SK-N-SH (cell line): ENCODE measurements at regions not wholly inside any gene's neighbourhood (a gene's known extent, or its start where the extent isn't known, plus 50 kb on each side); places are given as distances from the start of the nearest gene placed in this dataset.

ENCODE experiments used
- CTCF ChIA-PET: fragments of 300-600, 350-600 bp; formaldehyde crosslinking; extraction: SDS; loops from one replicate; lab custom pipeline; 2021; lab: Yijun Ruan, JAX
- POLR2A ChIA-PET: fragments of 350-600 bp; sonication (Branson Sonifier 250); formaldehyde crosslinking; extraction: SDS; loops from one replicate; lab custom pipeline; 2020; ENCODE audit warnings: antibody characterized with exemption, inconsistent platforms; lab: Yijun Ruan, JAX
- DNase-seq: peaks from one replicate; pipeline ENCODE4 v3.0.0; 2012
- H2AFZ ChIP-seq: fragments of 200-600 bp; sonication (generic); 2 replicates; pipeline ENCODE4 v1.8.1; 2016; ENCODE audit warnings: antibody characterized with exemption, mild to moderate bottlenecking, low read depth
- H3F3A ChIP-seq: fragments of 200-600 bp; sonication (generic); replicated peaks from 2 replicates; pipeline ENCODE3; 2016; ENCODE audit warnings: antibody characterized with exemption, mild to moderate bottlenecking; ENCODE audit not compliant: insufficient read depth
- H3K27ac ChIP-seq, 2 experiments: fragments of 200-500 bp in 1 of 2; fragments of 200-600 bp in 1 of 2; sonication (Bioruptor generic) in 1 of 2; sonication (generic), shearing (Covaris generic) in 1 of 2; 2 replicates each; pipeline versions ENCODE4 v1.5.1 to v1.6.1; 2014 to 2016; ENCODE audit warnings: low read depth in 2 of 2, inconsistent platforms in 1 of 2, low read length in 1 of 2, mild to moderate bottlenecking in 1 of 2, mixed read lengths in 1 of 2
- H3K27me3 ChIP-seq: fragments of 200-600 bp; sonication (generic), shearing (Covaris generic); 2 replicates; pipeline ENCODE4 v1.6.1; 2016; ENCODE audit warnings: mixed run types; ENCODE audit not compliant: insufficient read depth
- H3K36me3 ChIP-seq, 2 experiments: fragments of 200-500 bp in 1 of 2; fragments of 200-600 bp in 1 of 2; sonication (Bioruptor generic) in 1 of 2; sonication (generic) in 1 of 2; replicated peaks in 1 of 2; 2 replicates each; pipeline versions ENCODE3 to v1.5.1; 2014 to 2016; ENCODE audit warnings: low read length in 1 of 2, mild to moderate bottlenecking in 1 of 2; ENCODE audit not compliant: insufficient read depth in 2 of 2, control insufficient read depth in 1 of 2
- H3K4me1 ChIP-seq, 2 experiments: fragments of 200-500 bp in 1 of 2; fragments of 200-600 bp in 1 of 2; sonication (Bioruptor generic) in 1 of 2; sonication (generic), shearing (Covaris generic) in 1 of 2; 2 replicates each; pipeline versions ENCODE4 v1.5.1 to v1.6.1; 2014 to 2016; ENCODE audit warnings: low read depth in 1 of 2, low read length in 1 of 2, mixed run types in 1 of 2; ENCODE audit not compliant: insufficient read depth in 2 of 2, control insufficient read depth in 1 of 2
- H3K4me2 ChIP-seq: fragments of 200-600 bp; sonication (generic), shearing (Covaris generic); 2 replicates; pipeline ENCODE4 v1.6.1; 2017; ENCODE audit warnings: mixed run types
- H3K4me3 ChIP-seq, 2 experiments: fragments of 200-500 bp in 1 of 2; fragments of 200-600 bp in 1 of 2; sonication (Bioruptor generic) in 1 of 2; sonication (generic), shearing (Covaris generic) in 1 of 2; 2 replicates each; pipeline versions ENCODE4 v1.5.1 to v1.8.1; 2014 to 2016; ENCODE audit warnings: low read depth in 2 of 2, inconsistent platforms in 1 of 2, low read length in 1 of 2, mild to moderate bottlenecking in 1 of 2, mixed read lengths in 1 of 2, moderate library complexity in 1 of 2
- H3K79me2 ChIP-seq: fragments of 200-600 bp; sonication (generic); 2 replicates; pipeline ENCODE4 v1.8.1; 2017; ENCODE audit warnings: mild to moderate bottlenecking; ENCODE audit not compliant: insufficient read depth
- H3K9ac ChIP-seq: fragments of 200-600 bp; sonication (generic); 2 replicates; pipeline ENCODE4 v1.6.1; 2017; ENCODE audit warnings: mixed run types
- H3K9me2 ChIP-seq: fragments of 200-600 bp; sonication (generic); 2 replicates; pipeline ENCODE4 v1.6.1; 2017; ENCODE audit warnings: mixed run types
- H3K9me3 ChIP-seq: fragments of 200-600 bp; sonication (generic); 2 replicates; pipeline ENCODE4 v1.6.1; 2017; ENCODE audit warnings: mixed run types, mild to moderate bottlenecking, moderate library complexity
- H4K20me1 ChIP-seq: fragments of 200-600 bp; sonication (generic); 2 replicates; pipeline ENCODE4 v1.6.1; 2017; ENCODE audit warnings: mild to moderate bottlenecking, mixed run types; ENCODE audit not compliant: insufficient read depth
- ELF1 ChIP-seq: IDR thresholded peaks from 2 replicates; pipeline ENCODE4 v1.4.0; 2012
- EP300 ChIP-seq, 2 experiments: IDR thresholded peaks; 2 replicates each; pipeline versions ENCODE4 v1.4.0 to v1.6.1; 2012; ENCODE audit warnings: borderline replicate concordance in 1 of 2, low read depth in 1 of 2, low read length in 1 of 2
- EZH2phosphoT487 ChIP-seq: fragments of 200-600 bp; sonication (generic); IDR thresholded peaks from 2 replicates; pipeline ENCODE4 v1.6.1; 2017; ENCODE audit warnings: low read depth, mixed run types, mild to moderate bottlenecking, antibody characterized with exemption, moderate library complexity, borderline replicate concordance
- FOSL2 ChIP-seq: IDR thresholded peaks from 2 replicates; pipeline ENCODE4 v1.4.0; 2012; ENCODE audit warnings: low read depth, mild to moderate bottlenecking, moderate library complexity, borderline replicate concordance
- FOXM1 ChIP-seq: IDR thresholded peaks from 2 replicates; pipeline ENCODE4 v1.4.0; 2012; ENCODE audit warnings: low read depth, mild to moderate bottlenecking
- GABPA ChIP-seq: IDR thresholded peaks from 2 replicates; pipeline ENCODE4 v1.4.0; 2012; ENCODE audit warnings: low read depth, mild to moderate bottlenecking
- GATA2 ChIP-seq: sonication (generic); formaldehyde crosslinking; IDR thresholded peaks from 2 replicates; pipeline ENCODE4 v1.5.0; 2020; ENCODE audit warnings: mild to moderate bottlenecking, missing genetic modification reagents
- JUND ChIP-seq: IDR thresholded peaks from 2 replicates; pipeline ENCODE4 v1.4.0; 2012
- MXI1 ChIP-seq: IDR thresholded peaks from 2 replicates; pipeline ENCODE4 v1.6.1; 2012; ENCODE audit warnings: mild to moderate bottlenecking, low read depth, low read length, improper control_type of control experiment
- NRF1 ChIP-seq: IDR thresholded peaks from 2 replicates; pipeline ENCODE4 v1.6.1; 2012; ENCODE audit warnings: low read depth, mild to moderate bottlenecking, low read length
- RCOR1 ChIP-seq: fragments of 150-350 bp; IDR thresholded peaks from 2 replicates; pipeline ENCODE4 v1.6.1; 2017; ENCODE audit warnings: antibody characterized with exemption, low read length
- SIN3A ChIP-seq: IDR thresholded peaks from 2 replicates; pipeline ENCODE4 v1.6.1; 2012; ENCODE audit warnings: low read depth, mild to moderate bottlenecking, low read length, moderate library complexity, borderline replicate concordance
- TAF1 ChIP-seq: IDR thresholded peaks from 2 replicates; pipeline ENCODE4 v1.6.1; 2012; ENCODE audit warnings: low read depth, mild to moderate bottlenecking, low read length, moderate library complexity, borderline replicate concordance
- YY1 ChIP-seq: IDR thresholded peaks from 2 replicates; pipeline ENCODE4 v1.4.0; 2012; ENCODE audit warnings: low read depth, mild to moderate bottlenecking
- WGBS: methylation state at CpG from one replicate; pipeline ENCODE4 v1.1.6; 2017; ENCODE audit warnings: low lambda C conversion rate; 5-methylcytosine and 5-hydroxymethylcytosine counted together
- TF ChIP-seq, protein P1 (sequence below): IDR thresholded peaks from 2 replicates; pipeline ENCODE4 v1.4.0; 2012; ENCODE audit warnings: low read depth, borderline replicate concordance
- TF ChIP-seq, protein P2 (sequence below): fragments of 200-600 bp; sonication (generic); IDR thresholded peaks from 2 replicates; pipeline ENCODE4 v1.6.1; 2017; ENCODE audit warnings: antibody characterized with exemption, mild to moderate bottlenecking, moderate library complexity
- TF ChIP-seq, protein P3 (sequence below): fragments of 150-350 bp; IDR thresholded peaks from 2 replicates; pipeline ENCODE4 v1.6.1; 2017; ENCODE audit warnings: antibody characterized with exemption, low read length, low read depth, borderline replicate concordance
- TF ChIP-seq, protein P4 (sequence below): IDR thresholded peaks from 2 replicates; pipeline ENCODE4; 2012
- TF ChIP-seq, protein P5 (sequence below): IDR thresholded peaks from 2 replicates; pipeline ENCODE4 v1.6.1; 2012; ENCODE audit warnings: mild to moderate bottlenecking, low read depth, low read length, moderate library complexity

DNA sequence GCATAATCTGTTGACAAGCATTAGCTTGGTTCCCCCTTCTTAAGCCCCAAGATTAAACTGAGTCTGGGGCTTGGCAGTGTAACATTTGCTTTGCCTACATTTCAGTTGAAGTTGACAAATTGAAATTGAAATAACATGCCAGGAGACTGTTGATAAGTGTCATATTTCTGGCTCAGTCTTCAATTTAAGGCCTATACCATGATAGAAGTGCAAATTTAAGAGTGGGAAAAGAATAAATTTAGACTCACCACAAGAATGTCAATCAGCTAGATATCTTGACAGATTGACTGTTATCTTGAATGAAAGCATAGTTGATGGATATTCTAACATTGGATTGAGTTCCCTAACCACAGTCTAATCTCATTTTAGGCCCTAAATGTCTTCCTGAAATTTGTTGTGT lies 117.6 kb downstream of the MAGEB17 start:
- DNase-seq: no peak
- H3F3A ChIP-seq: no peaks in the 10 kb centered on the region
- no peaks in the 10 kb centered on the region for H3K27me3 ChIP-seq
- H3K9me3 ChIP-seq: no peaks in the 10 kb centered on the region
- H3K4me3 ChIP-seq: no peak overlapping the region
- TF ChIP-seq EP300 (IDR thresholded peaks at IDR 0.05; ENCODE audit: borderline replicate concordance in 1 of 2, low read depth in 1 of 2, low read length in 1 of 2) (no peak), RCOR1 (no peak), TAF1 (no peak)
- H3K4me1 ChIP-seq: no peaks in the 10 kb centered on the region; a peak in 1 of 4 replicates
- no peaks in the 10 kb centered on the region for H3K36me3 ChIP-seq
- ChIA-PET CTCF (no interaction called here), POLR2A (no interaction called here)
- H3K9me2 ChIP-seq: no peaks in the 10 kb centered on the region
- no peak overlapping the region for H3K9ac ChIP-seq
- no peak overlapping the region for H3K27ac ChIP-seq
- no peak overlapping the region for H2AFZ ChIP-seq
- no peaks in the 10 kb centered on the region for H3K79me2 ChIP-seq
- H3K4me2 ChIP-seq: no peak overlapping the region
- H4K20me1 ChIP-seq: no peaks in the 10 kb centered on the region

DNA sequence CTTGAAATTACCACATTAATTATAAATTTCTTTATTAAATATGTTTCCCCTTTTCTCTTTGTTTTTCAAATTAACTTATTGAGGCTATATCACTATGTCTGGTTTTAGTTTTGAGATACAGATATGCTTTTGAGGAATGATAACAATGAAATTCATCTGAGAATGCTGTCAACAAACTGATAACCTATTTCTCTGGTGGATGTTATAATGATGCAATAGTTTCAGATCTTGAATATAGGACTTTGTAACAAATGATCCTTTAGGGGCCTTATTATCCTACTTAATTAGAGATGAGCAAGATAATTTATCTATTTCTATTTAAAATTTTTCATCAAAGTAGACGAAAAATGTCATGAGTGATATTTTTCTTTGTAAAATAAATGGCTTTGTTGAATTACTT lies 123.7 kb downstream of the MAGEB17 start:
- Histone ChIP-seq H3K4me1 (no peaks in the 10 kb centered on the region), H3K79me2 (no peaks in the 10 kb centered on the region), H2AFZ (no peak overlapping the region), H3K9me2 (no peaks in the 10 kb centered on the region), H3K27ac (no peak overlapping the region), H3F3A (no peaks in the 10 kb centered on the region), H3K36me3 (no peaks in the 10 kb centered on the region), H3K4me2 (no peak overlapping the region), H3K4me3 (no peak overlapping the region), H3K9ac (no peak overlapping the region), H3K9me3 (no peaks in the 10 kb centered on the region), H4K20me1 (no peaks in the 10 kb centered on the region), H3K27me3 (no peaks in the 10 kb centered on the region)
- 55% methylated on average over 1 of the region's 1 CpG for WGBS
- no peak for DNase-seq
- CTCF ChIA-PET: no interaction called here
- POLR2A ChIA-PET: no interaction called here
- TF ChIP-seq ELF1 (no peak), SIN3A (no peak), MXI1 (no peak), YY1 (no peak), FOSL2 (no peak), RCOR1 (no peak), EP300 (IDR thresholded peaks at IDR 0.05; ENCODE audit: borderline replicate concordance in 1 of 2, low read depth in 1 of 2, low read length in 1 of 2) (no peak), JUND (no peak), TAF1 (no peak), GABPA (no peak), EZH2phosphoT487 (no peak), NRF1 (no peak), FOXM1 (no peak), GATA2 (no peak)
- TF ChIP-seq, protein P1, sequence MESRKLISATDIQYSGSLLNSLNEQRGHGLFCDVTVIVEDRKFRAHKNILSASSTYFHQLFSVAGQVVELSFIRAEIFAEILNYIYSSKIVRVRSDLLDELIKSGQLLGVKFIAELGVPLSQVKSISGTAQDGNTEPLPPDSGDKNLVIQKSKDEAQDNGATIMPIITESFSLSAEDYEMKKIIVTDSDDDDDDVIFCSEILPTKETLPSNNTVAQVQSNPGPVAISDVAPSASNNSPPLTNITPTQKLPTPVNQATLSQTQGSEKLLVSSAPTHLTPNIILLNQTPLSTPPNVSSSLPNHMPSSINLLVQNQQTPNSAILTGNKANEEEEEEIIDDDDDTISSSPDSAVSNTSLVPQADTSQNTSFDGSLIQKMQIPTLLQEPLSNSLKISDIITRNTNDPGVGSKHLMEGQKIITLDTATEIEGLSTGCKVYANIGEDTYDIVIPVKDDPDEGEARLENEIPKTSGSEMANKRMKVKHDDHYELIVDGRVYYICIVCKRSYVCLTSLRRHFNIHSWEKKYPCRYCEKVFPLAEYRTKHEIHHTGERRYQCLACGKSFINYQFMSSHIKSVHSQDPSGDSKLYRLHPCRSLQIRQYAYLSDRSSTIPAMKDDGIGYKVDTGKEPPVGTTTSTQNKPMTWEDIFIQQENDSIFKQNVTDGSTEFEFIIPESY: no peak
- TF ChIP-seq, protein P2, sequence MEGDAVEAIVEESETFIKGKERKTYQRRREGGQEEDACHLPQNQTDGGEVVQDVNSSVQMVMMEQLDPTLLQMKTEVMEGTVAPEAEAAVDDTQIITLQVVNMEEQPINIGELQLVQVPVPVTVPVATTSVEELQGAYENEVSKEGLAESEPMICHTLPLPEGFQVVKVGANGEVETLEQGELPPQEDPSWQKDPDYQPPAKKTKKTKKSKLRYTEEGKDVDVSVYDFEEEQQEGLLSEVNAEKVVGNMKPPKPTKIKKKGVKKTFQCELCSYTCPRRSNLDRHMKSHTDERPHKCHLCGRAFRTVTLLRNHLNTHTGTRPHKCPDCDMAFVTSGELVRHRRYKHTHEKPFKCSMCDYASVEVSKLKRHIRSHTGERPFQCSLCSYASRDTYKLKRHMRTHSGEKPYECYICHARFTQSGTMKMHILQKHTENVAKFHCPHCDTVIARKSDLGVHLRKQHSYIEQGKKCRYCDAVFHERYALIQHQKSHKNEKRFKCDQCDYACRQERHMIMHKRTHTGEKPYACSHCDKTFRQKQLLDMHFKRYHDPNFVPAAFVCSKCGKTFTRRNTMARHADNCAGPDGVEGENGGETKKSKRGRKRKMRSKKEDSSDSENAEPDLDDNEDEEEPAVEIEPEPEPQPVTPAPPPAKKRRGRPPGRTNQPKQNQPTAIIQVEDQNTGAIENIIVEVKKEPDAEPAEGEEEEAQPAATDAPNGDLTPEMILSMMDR: no peak
- TF ChIP-seq, protein P3, sequence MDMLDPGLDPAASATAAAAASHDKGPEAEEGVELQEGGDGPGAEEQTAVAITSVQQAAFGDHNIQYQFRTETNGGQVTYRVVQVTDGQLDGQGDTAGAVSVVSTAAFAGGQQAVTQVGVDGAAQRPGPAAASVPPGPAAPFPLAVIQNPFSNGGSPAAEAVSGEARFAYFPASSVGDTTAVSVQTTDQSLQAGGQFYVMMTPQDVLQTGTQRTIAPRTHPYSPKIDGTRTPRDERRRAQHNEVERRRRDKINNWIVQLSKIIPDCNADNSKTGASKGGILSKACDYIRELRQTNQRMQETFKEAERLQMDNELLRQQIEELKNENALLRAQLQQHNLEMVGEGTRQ: no peak
- TF ChIP-seq, protein P4, sequence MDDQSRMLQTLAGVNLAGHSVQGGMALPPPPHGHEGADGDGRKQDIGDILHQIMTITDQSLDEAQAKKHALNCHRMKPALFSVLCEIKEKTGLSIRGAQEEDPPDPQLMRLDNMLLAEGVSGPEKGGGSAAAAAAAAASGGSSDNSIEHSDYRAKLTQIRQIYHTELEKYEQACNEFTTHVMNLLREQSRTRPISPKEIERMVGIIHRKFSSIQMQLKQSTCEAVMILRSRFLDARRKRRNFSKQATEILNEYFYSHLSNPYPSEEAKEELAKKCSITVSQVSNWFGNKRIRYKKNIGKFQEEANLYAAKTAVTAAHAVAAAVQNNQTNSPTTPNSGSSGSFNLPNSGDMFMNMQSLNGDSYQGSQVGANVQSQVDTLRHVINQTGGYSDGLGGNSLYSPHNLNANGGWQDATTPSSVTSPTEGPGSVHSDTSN: no peak
- TF ChIP-seq, protein P5, sequence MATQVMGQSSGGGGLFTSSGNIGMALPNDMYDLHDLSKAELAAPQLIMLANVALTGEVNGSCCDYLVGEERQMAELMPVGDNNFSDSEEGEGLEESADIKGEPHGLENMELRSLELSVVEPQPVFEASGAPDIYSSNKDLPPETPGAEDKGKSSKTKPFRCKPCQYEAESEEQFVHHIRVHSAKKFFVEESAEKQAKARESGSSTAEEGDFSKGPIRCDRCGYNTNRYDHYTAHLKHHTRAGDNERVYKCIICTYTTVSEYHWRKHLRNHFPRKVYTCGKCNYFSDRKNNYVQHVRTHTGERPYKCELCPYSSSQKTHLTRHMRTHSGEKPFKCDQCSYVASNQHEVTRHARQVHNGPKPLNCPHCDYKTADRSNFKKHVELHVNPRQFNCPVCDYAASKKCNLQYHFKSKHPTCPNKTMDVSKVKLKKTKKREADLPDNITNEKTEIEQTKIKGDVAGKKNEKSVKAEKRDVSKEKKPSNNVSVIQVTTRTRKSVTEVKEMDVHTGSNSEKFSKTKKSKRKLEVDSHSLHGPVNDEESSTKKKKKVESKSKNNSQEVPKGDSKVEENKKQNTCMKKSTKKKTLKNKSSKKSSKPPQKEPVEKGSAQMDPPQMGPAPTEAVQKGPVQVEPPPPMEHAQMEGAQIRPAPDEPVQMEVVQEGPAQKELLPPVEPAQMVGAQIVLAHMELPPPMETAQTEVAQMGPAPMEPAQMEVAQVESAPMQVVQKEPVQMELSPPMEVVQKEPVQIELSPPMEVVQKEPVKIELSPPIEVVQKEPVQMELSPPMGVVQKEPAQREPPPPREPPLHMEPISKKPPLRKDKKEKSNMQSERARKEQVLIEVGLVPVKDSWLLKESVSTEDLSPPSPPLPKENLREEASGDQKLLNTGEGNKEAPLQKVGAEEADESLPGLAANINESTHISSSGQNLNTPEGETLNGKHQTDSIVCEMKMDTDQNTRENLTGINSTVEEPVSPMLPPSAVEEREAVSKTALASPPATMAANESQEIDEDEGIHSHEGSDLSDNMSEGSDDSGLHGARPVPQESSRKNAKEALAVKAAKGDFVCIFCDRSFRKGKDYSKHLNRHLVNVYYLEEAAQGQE: no peak
